Neural progenitor cell (in vitro differentiated cells): ENCODE measurements at regions not wholly inside any gene's neighbourhood (a gene's known extent, or its start where the extent isn't known, plus 50 kb on each side); places are given as distances from the start of the nearest gene placed in this dataset.

Source experiments
- DNase-seq: peaks from one replicate; pipeline ENCODE4 v3.0.0-alpha.2; 2016; ENCODE audit warnings: low spot score
- H2AFZ ChIP-seq: fragments of 200-600 bp; sonication (generic); replicated peaks from 2 replicates; pipeline ENCODE4 v1.6.1; 2016; ENCODE audit warnings: antibody characterized with exemption
- H3F3A ChIP-seq: fragments of 200-600 bp; sonication (generic); 2 replicates; pipeline ENCODE4 v1.6.1; 2016; ENCODE audit warnings: antibody characterized with exemption, low read depth
- H3K27ac ChIP-seq: fragments of 200-600 bp; sonication (generic); 2 replicates; pipeline ENCODE4 v1.5.1; 2016; ENCODE audit warnings: mild to moderate bottlenecking
- H3K27me3 ChIP-seq: fragments of 200-600 bp; sonication (generic); 2 replicates; pipeline ENCODE4 v1.6.1; 2016; ENCODE audit warnings: mild to moderate bottlenecking, moderate library complexity
- H3K36me3 ChIP-seq: fragments of 200-600 bp; sonication (generic); 2 replicates; pipeline ENCODE4 v1.5.1; 2016
- H3K4me1 ChIP-seq: fragments of 200-600 bp; sonication (generic); 2 replicates; pipeline ENCODE4 v1.6.1; 2016; ENCODE audit warnings: mixed run types
- H3K4me2 ChIP-seq: fragments of 200-600 bp; sonication (generic); 2 replicates; pipeline ENCODE4 v1.6.1; 2016
- H3K4me3 ChIP-seq: fragments of 200-600 bp; sonication (generic); 2 replicates; pipeline ENCODE4 v1.5.1; 2016
- H3K79me2 ChIP-seq: fragments of 200-600 bp; sonication (generic); 2 replicates; pipeline ENCODE4 v1.6.1; 2016; ENCODE audit warnings: low read depth
- H3K9ac ChIP-seq: fragments of 200-600 bp; sonication (generic); 2 replicates; pipeline ENCODE4 v1.6.1; 2016
- H3K9me3 ChIP-seq: fragments of 200-600 bp; sonication (generic); 2 replicates; pipeline ENCODE4 v1.5.1; 2016; ENCODE audit warnings: low read depth
- H4K20me1 ChIP-seq: fragments of 200-600 bp; sonication (generic); 2 replicates; pipeline ENCODE4 v1.6.1; 2016; ENCODE audit warnings: low read depth
- H3K27ac Mint-ChIP-seq: 3 replicates; pipeline ENCODE4 v1.8.0; 2021; ENCODE audit warnings: mixed read lengths
- H3K27me3 Mint-ChIP-seq: 2 replicates; pipeline ENCODE4 v1.8.0; 2022; ENCODE audit warnings: low read depth, mild to moderate bottlenecking, inconsistent platforms, moderate library complexity, mixed read lengths; ENCODE audit not compliant: insufficient read depth
- H3K36me3 Mint-ChIP-seq: 3 replicates; pipeline ENCODE4 v1.8.0; 2021; ENCODE audit warnings: mixed read lengths
- H3K4me1 Mint-ChIP-seq: 3 replicates; pipeline ENCODE4 v1.8.0; 2021; ENCODE audit warnings: mixed read lengths
- H3K4me3 Mint-ChIP-seq: 3 replicates; pipeline ENCODE4 v1.8.0; 2021; ENCODE audit warnings: mild to moderate bottlenecking, moderate library complexity, mixed read lengths
- H3K9me3 Mint-ChIP-seq: 3 replicates; pipeline ENCODE4 v1.8.0; 2020; ENCODE audit warnings: mixed read lengths
- EZH2 ChIP-seq: fragments of 200-600 bp; sonication (generic); IDR thresholded peaks from 2 replicates; pipeline ENCODE4 v1.6.1; 2017; ENCODE audit warnings: antibody characterized with exemption, mild to moderate bottlenecking, moderate library complexity
- EZH2phosphoT487 ChIP-seq: fragments of 200-600 bp; sonication (generic); IDR thresholded peaks from 2 replicates; pipeline ENCODE4 v1.6.1; 2017; ENCODE audit warnings: antibody characterized with exemption
- TF ChIP-seq, protein P1 (sequence below): fragments of 200-600 bp; sonication (generic); IDR thresholded peaks from 2 replicates; pipeline ENCODE4 v1.5.1; 2017; ENCODE audit warnings: antibody characterized with exemption, mild to moderate bottlenecking

DNA sequence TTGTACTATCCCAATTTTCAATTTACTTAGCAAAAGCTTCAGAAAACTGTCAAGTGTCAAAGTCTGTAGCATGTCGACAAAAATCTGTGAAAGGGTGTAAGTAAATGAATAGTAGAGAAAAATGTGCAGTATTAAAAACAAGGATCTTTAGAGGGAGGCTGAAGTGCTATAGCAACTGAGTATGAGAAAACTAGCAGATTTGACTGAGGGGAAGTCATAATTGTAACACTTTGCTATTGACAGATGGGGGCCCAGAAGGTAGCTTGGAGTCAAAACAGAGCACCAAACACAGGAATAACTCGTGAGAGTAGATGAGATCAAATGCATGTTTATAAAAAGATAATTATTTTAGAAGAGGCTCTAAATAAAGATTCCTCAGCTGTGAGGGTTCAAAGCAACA is 657.7 kb downstream of the TMEM182 start:
- H3K27me3 ChIP-seq = no peaks in the 10 kb centered on the region

DNA sequence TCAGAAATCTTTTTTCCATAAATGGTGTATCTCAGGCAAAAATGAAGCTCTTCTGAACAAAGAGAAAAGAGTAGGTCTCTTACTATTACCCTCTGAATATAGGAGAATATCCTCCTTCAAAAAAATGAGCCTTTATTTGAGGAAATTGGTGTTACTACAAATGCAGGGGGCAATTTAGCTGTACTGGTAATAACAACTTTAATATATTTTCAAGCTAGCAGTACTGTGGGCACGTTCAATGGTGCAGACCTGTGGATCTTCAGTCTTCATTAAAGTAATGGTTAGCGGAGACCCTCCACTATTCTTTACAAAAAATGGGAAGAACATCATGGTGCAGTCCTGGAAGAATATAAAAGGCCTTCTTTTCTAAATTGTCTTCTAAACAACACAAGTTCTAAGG is 661.3 kb downstream of the TMEM182 start:
- no peaks in the 10 kb centered on the region for H3K79me2 ChIP-seq
- no peak overlapping the region for H3K4me3 ChIP-seq
- H3K9me3 Mint-ChIP-seq = peaks cover 3% of the 10 kb centered on the region
- H3K9me3 ChIP-seq = no peaks in the 10 kb centered on the region
- no peak overlapping the region for H3K27ac Mint-ChIP-seq
- H2AFZ ChIP-seq = no peak overlapping the region
- H3K27me3 ChIP-seq = no peaks in the 10 kb centered on the region
- no peak overlapping the region for H3K4me2 ChIP-seq
- H3K4me1 ChIP-seq = no peaks in the 10 kb centered on the region
- H3K36me3 Mint-ChIP-seq = no peaks in the 10 kb centered on the region
- peaks cover 5% of the 10 kb centered on the region for H3F3A ChIP-seq
- no peak for TF ChIP-seq EZH2
- no peak for TF ChIP-seq EZH2phosphoT487
- TF ChIP-seq, protein P1, sequence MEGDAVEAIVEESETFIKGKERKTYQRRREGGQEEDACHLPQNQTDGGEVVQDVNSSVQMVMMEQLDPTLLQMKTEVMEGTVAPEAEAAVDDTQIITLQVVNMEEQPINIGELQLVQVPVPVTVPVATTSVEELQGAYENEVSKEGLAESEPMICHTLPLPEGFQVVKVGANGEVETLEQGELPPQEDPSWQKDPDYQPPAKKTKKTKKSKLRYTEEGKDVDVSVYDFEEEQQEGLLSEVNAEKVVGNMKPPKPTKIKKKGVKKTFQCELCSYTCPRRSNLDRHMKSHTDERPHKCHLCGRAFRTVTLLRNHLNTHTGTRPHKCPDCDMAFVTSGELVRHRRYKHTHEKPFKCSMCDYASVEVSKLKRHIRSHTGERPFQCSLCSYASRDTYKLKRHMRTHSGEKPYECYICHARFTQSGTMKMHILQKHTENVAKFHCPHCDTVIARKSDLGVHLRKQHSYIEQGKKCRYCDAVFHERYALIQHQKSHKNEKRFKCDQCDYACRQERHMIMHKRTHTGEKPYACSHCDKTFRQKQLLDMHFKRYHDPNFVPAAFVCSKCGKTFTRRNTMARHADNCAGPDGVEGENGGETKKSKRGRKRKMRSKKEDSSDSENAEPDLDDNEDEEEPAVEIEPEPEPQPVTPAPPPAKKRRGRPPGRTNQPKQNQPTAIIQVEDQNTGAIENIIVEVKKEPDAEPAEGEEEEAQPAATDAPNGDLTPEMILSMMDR = no peak
- no peak overlapping the region for H3K9ac ChIP-seq
- no peaks in the 10 kb centered on the region for H4K20me1 ChIP-seq
- H3K36me3 ChIP-seq = no peaks in the 10 kb centered on the region
- H3K27ac ChIP-seq = no peak overlapping the region
- H3K27me3 Mint-ChIP-seq = peaks cover 2% of the 10 kb centered on the region
- no peaks in the 10 kb centered on the region for H3K4me1 Mint-ChIP-seq
- H3K4me3 Mint-ChIP-seq = no peak overlapping the region
- DNase-seq = no peak

More for the DNA sequence above, 657.7 kb downstream of the TMEM182 start:
- H3K36me3 ChIP-seq = no peaks in the 10 kb centered on the region
- Mint-ChIP-seq H3K27ac (no peak overlapping the region), H3K4me3 (no peak overlapping the region), H3K9me3 (peaks cover 18% of the 10 kb centered on the region), H3K27me3 (peaks cover 3% of the 10 kb centered on the region), H3K4me1 (no peaks in the 10 kb centered on the region), H3K36me3 (no peaks in the 10 kb centered on the region)
- no peaks in the 10 kb centered on the region for H3K79me2 ChIP-seq
- no peak overlapping the region for H3K9ac ChIP-seq
- no peak for DNase-seq
- H3K9me3 ChIP-seq = no peaks in the 10 kb centered on the region
- no peaks in the 10 kb centered on the region for H3F3A ChIP-seq
- no peak overlapping the region for H3K4me2 ChIP-seq
- H2AFZ ChIP-seq = no peak overlapping the region
- no peak overlapping the region for H3K27ac ChIP-seq
- TF ChIP-seq EZH2phosphoT487 (no peak), EZH2 (no peak)
- TF ChIP-seq, protein P1 = no peak
- no peaks in the 10 kb centered on the region for H4K20me1 ChIP-seq
- H3K4me3 ChIP-seq = no peak overlapping the region
- no peaks in the 10 kb centered on the region for H3K4me1 ChIP-seq

DNA sequence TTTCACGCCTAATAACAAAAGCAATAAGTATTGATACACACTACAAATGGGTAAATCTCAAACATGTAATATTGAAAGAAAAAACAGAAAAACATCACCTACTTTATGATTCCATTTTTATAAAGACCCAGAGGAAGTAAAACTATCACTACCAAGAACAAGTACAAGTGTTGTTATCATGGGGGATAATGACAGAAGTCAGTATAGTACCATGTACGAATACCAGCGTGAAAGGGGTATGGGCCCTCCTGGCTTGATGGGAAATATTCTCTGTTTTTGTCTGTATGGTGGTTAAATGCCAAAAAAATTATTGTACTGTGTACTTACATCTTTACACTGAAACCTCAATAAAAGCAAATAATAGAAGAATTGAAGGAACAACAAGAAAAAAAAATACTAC is 665.7 kb downstream of the TMEM182 start:
- H3K36me3 ChIP-seq = no peaks in the 10 kb centered on the region

More for the DNA sequence above, 665.7 kb downstream of the TMEM182 start:
- DNase-seq = no peak
- peaks cover 5% of the 10 kb centered on the region for H3F3A ChIP-seq
- H3K4me3 ChIP-seq = no peak overlapping the region
- H3K4me2 ChIP-seq = no peak overlapping the region
- H3K9ac ChIP-seq = no peak overlapping the region
- no peaks in the 10 kb centered on the region for H3K79me2 ChIP-seq
- TF ChIP-seq EZH2phosphoT487 = no peak
- no peak for TF ChIP-seq EZH2
- TF ChIP-seq, protein P1 = no peak
- Mint-ChIP-seq H3K36me3 (no peaks in the 10 kb centered on the region), H3K4me3 (no peak overlapping the region), H3K27ac (no peak overlapping the region), H3K4me1 (no peaks in the 10 kb centered on the region), H3K27me3 (peaks cover 2% of the 10 kb centered on the region), H3K9me3 (peaks cover 3% of the 10 kb centered on the region)
- H3K27ac ChIP-seq = no peak overlapping the region
- H4K20me1 ChIP-seq = no peaks in the 10 kb centered on the region
- H3K27me3 ChIP-seq = no peaks in the 10 kb centered on the region
- no peaks in the 10 kb centered on the region for H3K9me3 ChIP-seq
- no peak overlapping the region for H2AFZ ChIP-seq
- H3K4me1 ChIP-seq = no peaks in the 10 kb centered on the region
